ENCODE measurements at regions not wholly inside any gene's neighbourhood (a gene's known extent, or its start where the extent isn't known, plus 50 kb on each side); places are given as distances from the start of the nearest gene placed in this dataset.
"Not testable (repeated sequence)": the region's sequence is repeated elsewhere in the genome, so short reads cannot be mapped to it uniquely, and the experiment has no call there.

GRCh38 chr1:166485620-166486019, 318.8 kb upstream of the FAM78B start (continued):
- TF ChIP-seq CSRNP3 (CRISPR knock-in tag; IDR thresholded peaks at IDR 0.05) = no peak
- TF ChIP-seq BACH2 (CRISPR knock-in tag; IDR thresholded peaks at IDR 0.05; ENCODE audit: borderline replicate concordance) = no peak
- no peak for TF ChIP-seq PPARA (CRISPR knock-in tag; IDR thresholded peaks at IDR 0.05; ENCODE audit: borderline replicate concordance)

- TF ChIP-seq SNAI2 (CRISPR knock-in tag; IDR thresholded peaks at IDR 0.05) (no peak), RARB (CRISPR knock-in tag; IDR thresholded peaks at IDR 0.05) (no peak), ZNF8 (CRISPR knock-in tag; IDR thresholded peaks at IDR 0.05) (no peak), ZC3H10 (CRISPR knock-in tag; IDR thresholded peaks at IDR 0.05) (no peak), CREB5 (CRISPR knock-in tag; IDR thresholded peaks at IDR 0.05; ENCODE audit: low read depth) (no peak), PATZ1 (CRISPR knock-in tag; IDR thresholded peaks at IDR 0.05; ENCODE audit: borderline replicate concordance) (no peak), ZFP3 (CRISPR knock-in tag; IDR thresholded peaks at IDR 0.05) (no peak), GLIS3 (CRISPR knock-in tag; IDR thresholded peaks at IDR 0.05) (no peak), BACH2 (CRISPR knock-in tag; IDR thresholded peaks at IDR 0.05; ENCODE audit: borderline replicate concordance) (no peak), ARNTL (CRISPR knock-in tag; IDR thresholded peaks at IDR 0.05; ENCODE audit: borderline replicate concordance, low read depth) (no peak), ZFP30 (CRISPR knock-in tag; IDR thresholded peaks at IDR 0.05) (no peak), CSRNP3 (CRISPR knock-in tag; IDR thresholded peaks at IDR 0.05) (no peak)
Measured at GRCh38 chr1:166488327-166488726, 321.5 kb upstream of the FAM78B start.

GRCh38 chr1:166489356-166489669, 322.5 kb upstream of the FAM78B start:
- ATAC-seq = no peak
- TF ChIP-seq PPARA (CRISPR knock-in tag; IDR thresholded peaks at IDR 0.05; ENCODE audit: borderline replicate concordance) (no peak), PATZ1 (CRISPR knock-in tag; IDR thresholded peaks at IDR 0.05; ENCODE audit: borderline replicate concordance) (no peak)

More at GRCh38 chr1:166488327-166488726, 321.5 kb upstream of the FAM78B start:
- no peak for ATAC-seq

GRCh38 chr1:166489670-166490436, 323.1 kb upstream of the FAM78B start:
- ATAC-seq = peak; percentile 63
- TF ChIP-seq ESRRG (CRISPR knock-in tag; IDR thresholded peaks at IDR 0.05) (no peak), ZFP3 (CRISPR knock-in tag; IDR thresholded peaks at IDR 0.05) (no peak), ARNTL (CRISPR knock-in tag; IDR thresholded peaks at IDR 0.05; ENCODE audit: borderline replicate concordance, low read depth) (no peak)

GRCh38 chr1:166490437-166490991, 323.7 kb upstream of the FAM78B start:
- no peak for ATAC-seq
- no peak for TF ChIP-seq TCF4 (CRISPR knock-in tag; IDR thresholded peaks at IDR 0.05; ENCODE audit: borderline replicate concordance)
- no peak for TF ChIP-seq RARB (CRISPR knock-in tag; IDR thresholded peaks at IDR 0.05)
- no peak for TF ChIP-seq ZFP3 (CRISPR knock-in tag; IDR thresholded peaks at IDR 0.05)
- no peak for TF ChIP-seq POU6F1 (CRISPR knock-in tag; IDR thresholded peaks at IDR 0.05; ENCODE audit: borderline replicate concordance, low read depth)
- no peak for TF ChIP-seq CSDC2 (CRISPR knock-in tag; IDR thresholded peaks at IDR 0.05)
- TF ChIP-seq GLIS3 (CRISPR knock-in tag; IDR thresholded peaks at IDR 0.05) = no peak
- TF ChIP-seq ZNF8 (CRISPR knock-in tag; IDR thresholded peaks at IDR 0.05) = no peak

GRCh38 chr1:166493765-166494164, 327.0 kb upstream of the FAM78B start:
- not testable (repeated sequence) for ATAC-seq

Data from SK-N-SH treated with all-trans-retinoic acid at 6 μM for 48 hours (cell line).